Upper lobe of right lung (tissue), 1 donor: ENCODE measurements at regions not wholly inside any gene's neighbourhood (a gene's known extent, or its start where the extent isn't known, plus 50 kb on each side); places are given as distances from the start of the nearest gene placed in this dataset.
A peak's percentile ranks its signal among the peaks of the same experiment; 100 is the strongest.

Source experiments
- ATAC-seq: fragments of 200-7000 bp; cut with Tn5 transposase; one replicate; pipeline ENCODE4 v1.9.1; 2020; ENCODE audit warnings: mild to moderate bottlenecking, moderate library complexity
- DNase-seq: peaks from one replicate; pipeline ENCODE4 v3.0.0-alpha.2; 2020
- H3K27ac ChIP-seq: fragments of 200-600 bp; one replicate; pipeline ENCODE4 v1.8.0; 2022
- H3K27me3 ChIP-seq: fragments of 200-600 bp; one replicate; pipeline ENCODE4 v1.8.0; 2022; ENCODE audit warnings: mild to moderate bottlenecking
- H3K36me3 ChIP-seq: fragments of 200-600 bp; one replicate; pipeline ENCODE4 v1.8.0; 2022
- H3K4me1 ChIP-seq: fragments of 200-600 bp; one replicate; pipeline ENCODE4 v1.8.0; 2022
- H3K4me3 ChIP-seq: fragments of 200-600 bp; one replicate; pipeline ENCODE4 v1.8.0; 2022; ENCODE audit warnings: mild to moderate bottlenecking
- H3K9me3 ChIP-seq: fragments of 200-600 bp; one replicate; pipeline ENCODE4 v1.8.0; 2022
- CTCF ChIP-seq: fragments of 200-600 bp; IDR thresholded peaks from one replicate; pipeline ENCODE4 v1.8.0; 2022; ENCODE audit warnings: antibody characterized with exemption
- intact Hi-C: fragments of 100-400 bp; cut with DNase I; formaldehyde crosslinking; loops from one replicate; pipeline ENCODE4 v1.11.0; 2022
- donor health status: DM: no; HTN: yes; CAD: no; lungs with severe emphysema.

DNA sequence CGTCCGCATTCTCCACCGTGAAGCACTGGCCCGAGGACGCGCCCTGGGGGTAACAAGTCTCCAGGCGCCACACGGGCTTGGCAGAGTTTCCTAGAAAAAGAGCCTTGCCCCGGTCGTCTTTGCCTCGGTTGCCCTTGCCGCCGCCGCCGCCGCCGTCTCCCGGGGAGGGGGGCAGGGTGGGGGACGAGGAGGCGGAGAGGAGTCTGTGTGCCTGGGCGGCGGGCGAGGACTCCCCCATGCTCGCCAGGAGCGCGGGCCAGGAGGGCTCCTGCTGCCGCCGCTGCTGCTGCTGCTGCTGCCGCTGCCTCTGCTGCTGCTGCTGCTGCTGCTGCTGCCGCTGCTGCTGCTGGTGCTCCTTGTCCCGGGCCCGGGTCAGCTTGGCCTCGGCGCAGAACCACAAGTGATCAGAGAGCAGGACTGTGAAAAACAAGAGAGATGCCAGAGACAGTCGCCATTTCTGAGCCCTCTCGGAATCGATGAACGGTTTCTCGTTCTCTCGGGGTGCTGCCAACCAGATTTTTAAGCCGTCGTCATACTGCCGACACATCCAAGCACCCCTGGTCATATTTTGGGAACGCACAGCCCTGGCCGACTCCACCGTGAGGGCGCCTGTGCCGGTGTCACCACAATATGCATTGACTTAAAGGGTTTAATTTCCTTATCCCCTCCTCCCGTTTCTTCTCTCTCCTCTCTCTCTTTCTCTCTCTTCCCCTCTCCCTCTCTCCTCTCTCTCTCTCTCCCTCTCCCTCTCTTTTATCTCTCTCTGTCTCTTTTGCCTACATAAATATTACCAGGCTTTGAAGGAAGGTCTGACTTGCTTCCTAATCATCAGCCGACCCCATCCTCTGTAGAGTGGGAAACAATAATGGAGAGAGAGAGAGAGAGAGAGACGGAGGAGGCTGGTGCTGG is 349.1 kb downstream of the LIG4 start:
- ATAC-seq (peak; percentile 47), DNase-seq (peak; percentile 67)
- H3K4me3 ChIP-seq, result peak overlapping the region; percentile 52
- peaks cover 51% of the 10 kb centered on the region for H3K27me3 ChIP-seq
- H3K9me3 ChIP-seq, result no peaks in the 10 kb centered on the region
- H3K36me3 ChIP-seq, result no peaks in the 10 kb centered on the region
- TF ChIP-seq CTCF, result no peak
- H3K27ac ChIP-seq, result no peak overlapping the region
- peaks cover 9% of the 10 kb centered on the region for H3K4me1 ChIP-seq
- intact Hi-C loops, result no loop called here

GRCh38 chr13:107865643-107866031 is 349.7 kb downstream of the LIG4 start:
- intact Hi-C loops, result no loop called here
- Histone ChIP-seq H3K36me3 (no peaks in the 10 kb centered on the region), H3K27ac (no peak overlapping the region), H3K4me1 (peaks cover 9% of the 10 kb centered on the region), H3K4me3 (peak overlapping the region; percentile 52), H3K27me3 (peaks cover 45% of the 10 kb centered on the region), H3K9me3 (no peaks in the 10 kb centered on the region)
- TF ChIP-seq CTCF, result no peak
- DNase-seq (no peak), ATAC-seq (no peak)

- Histone ChIP-seq H3K9me3 (no peaks in the 10 kb centered on the region), H3K27me3 (peaks cover 43% of the 10 kb centered on the region), H3K4me3 (peak overlapping the region; percentile 52), H3K4me1 (peaks cover 9% of the 10 kb centered on the region), H3K27ac (no peak overlapping the region), H3K36me3 (no peaks in the 10 kb centered on the region)
- DNase-seq (no peak), ATAC-seq (no peak)
- intact Hi-C loops, result no loop called here
- TF ChIP-seq CTCF, result no peak
These were observed 350.1 kb downstream of the LIG4 start for GRCh38 chr13:107865318-107865575.

DNA sequence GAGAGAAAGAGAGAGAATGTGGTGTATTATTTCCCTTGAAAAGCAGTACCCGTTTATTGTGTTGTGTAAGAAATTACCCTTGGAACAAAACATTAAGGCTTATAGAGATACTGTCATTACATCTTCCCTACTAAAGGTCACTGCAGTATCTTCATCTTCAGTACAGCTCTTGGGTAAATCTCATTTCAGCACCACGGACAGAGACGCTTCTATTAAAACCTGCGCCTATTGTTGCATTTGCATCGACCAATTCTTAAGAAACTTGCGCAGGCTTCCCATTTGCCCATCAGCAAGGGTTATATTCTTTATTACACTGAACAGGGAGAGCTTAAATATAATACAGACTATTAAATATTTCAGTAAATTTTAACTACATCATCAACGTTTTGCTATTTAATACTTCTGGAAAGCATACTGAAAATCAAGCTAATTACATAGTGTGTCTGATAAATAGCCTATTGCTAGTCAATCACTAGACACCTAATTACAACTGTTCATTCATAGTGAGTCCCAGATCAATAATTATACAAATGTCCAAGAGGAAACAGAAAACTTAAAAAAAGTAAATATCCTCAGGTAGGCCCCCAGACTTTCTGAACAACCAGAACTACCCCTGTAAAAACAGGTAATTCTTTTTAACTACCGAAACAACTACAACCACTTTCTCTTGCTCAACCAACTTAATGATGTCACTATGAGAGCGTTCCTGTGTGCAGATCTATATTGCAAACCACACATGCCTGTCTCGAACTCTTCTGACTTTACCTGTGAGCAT is 350.6 kb downstream of the LIG4 start:
- peaks cover 9% of the 10 kb centered on the region for H3K4me1 ChIP-seq
- ATAC-seq, result no peak
- no peaks in the 10 kb centered on the region for H3K36me3 ChIP-seq
- H3K27ac ChIP-seq, result no peak overlapping the region
- H3K9me3 ChIP-seq, result no peaks in the 10 kb centered on the region
- no peak for TF ChIP-seq CTCF
- intact Hi-C loops, result no loop called here
- DNase-seq, result no peak
- H3K4me3 ChIP-seq, result peak overlapping the region; percentile 52
- peaks cover 38% of the 10 kb centered on the region for H3K27me3 ChIP-seq

DNA sequence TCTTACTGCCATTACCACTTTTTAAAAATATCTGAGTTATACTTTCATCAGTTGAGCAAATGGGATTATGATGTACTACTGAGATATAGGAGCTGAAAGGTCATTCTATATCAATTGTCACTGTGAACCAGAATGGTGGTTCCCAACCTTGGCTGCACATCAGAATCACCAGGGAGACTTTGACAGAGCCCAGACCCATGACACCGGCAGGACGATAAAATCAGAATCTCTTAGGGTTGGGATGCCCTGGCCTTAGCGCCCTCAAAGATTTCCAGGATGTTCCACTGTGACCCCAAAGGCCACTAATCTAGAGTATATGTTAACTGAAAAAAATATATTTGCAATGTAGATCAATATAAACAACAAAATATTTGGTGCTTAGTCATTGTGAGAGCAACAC is 355.1 kb downstream of the LIG4 start:
- no peaks in the 10 kb centered on the region for H3K9me3 ChIP-seq
- H3K27me3 ChIP-seq, result peaks cover 5% of the 10 kb centered on the region
- H3K4me1 ChIP-seq, result no peaks in the 10 kb centered on the region
- ATAC-seq (no peak), DNase-seq (no peak)
- intact Hi-C loops, result no loop called here
- no peak for TF ChIP-seq CTCF
- H3K27ac ChIP-seq, result no peak overlapping the region
- H3K4me3 ChIP-seq, result no peak overlapping the region
- no peaks in the 10 kb centered on the region for H3K36me3 ChIP-seq
